ENCODE measurements at regions not wholly inside any gene's neighbourhood (a gene's known extent, or its start where the extent isn't known, plus 50 kb on each side); places are given as distances from the start of the nearest gene placed in this dataset.
A peak's percentile ranks its signal among the peaks of the same experiment; 100 is the strongest.

- no peak for DNase-seq (ENCODE audit: low spot score)
Observed at GRCh38 chr20:43309266-43309665, 119.6 kb upstream of the PTPRT start.

- DNase-seq (ENCODE audit: low spot score) = no peak
Observed at GRCh38 chr20:43306837-43307236, 117.1 kb upstream of the PTPRT start.

GRCh38 chr20:43305749-43306148 lies 116.0 kb upstream of the PTPRT start:
- DNase-seq (ENCODE audit: low spot score) = no peak

- no peak for DNase-seq (ENCODE audit: low spot score)
Observed at GRCh38 chr20:43304598-43304997, 114.9 kb upstream of the PTPRT start.

GRCh38 chr20:43302936-43303335 lies 113.2 kb upstream of the PTPRT start:
- DNase-seq (ENCODE audit: low spot score) = no peak

GRCh38 chr20:43300901-43301300 lies 111.2 kb upstream of the PTPRT start:
- DNase-seq (ENCODE audit: low spot score) = no peak

- DNase-seq (ENCODE audit: low spot score) = no peak
Observed at GRCh38 chr20:43295781-43296180, 106.1 kb upstream of the PTPRT start.

- no peak for DNase-seq (ENCODE audit: low spot score)
Observed at GRCh38 chr20:43295263-43295662, 105.6 kb upstream of the PTPRT start.

GRCh38 chr20:43294031-43294430 lies 104.3 kb upstream of the PTPRT start:
- no peak for DNase-seq (ENCODE audit: low spot score)

GRCh38 chr20:43293068-43293786 lies 103.5 kb upstream of the PTPRT start:
- no peak for DNase-seq (ENCODE audit: low spot score)

GRCh38 chr20:43292222-43292621 lies 102.5 kb upstream of the PTPRT start:
- DNase-seq (ENCODE audit: low spot score) = no peak

GRCh38 chr20:43287637-43288036 lies 97.9 kb upstream of the PTPRT start:
- DNase-seq (ENCODE audit: low spot score) = peak; percentile 18

GRCh38 chr20:43285170-43285569 lies 95.5 kb upstream of the PTPRT start:
- no peak for DNase-seq (ENCODE audit: low spot score)

- no peak for DNase-seq (ENCODE audit: low spot score)
Observed at GRCh38 chr20:43284486-43284885, 94.8 kb upstream of the PTPRT start.

- DNase-seq (ENCODE audit: low spot score) = no peak
Observed at GRCh38 chr20:43283126-43283525, 93.4 kb upstream of the PTPRT start.

GRCh38 chr20:43271980-43272379 lies 82.3 kb upstream of the PTPRT start:
- DNase-seq (ENCODE audit: low spot score) = no peak

GRCh38 chr20:43265449-43265848 lies 75.7 kb upstream of the PTPRT start:
- no peak for DNase-seq (ENCODE audit: low spot score)

- no peak for DNase-seq (ENCODE audit: low spot score)
Observed at GRCh38 chr20:43263226-43263625, 73.5 kb upstream of the PTPRT start.

- DNase-seq (ENCODE audit: low spot score) = no peak
Observed at GRCh38 chr20:43262341-43262740, 72.6 kb upstream of the PTPRT start.

GRCh38 chr20:43255877-43256276 lies 66.2 kb upstream of the PTPRT start:
- no peak for DNase-seq (ENCODE audit: low spot score)

- no peak for DNase-seq (ENCODE audit: low spot score)
Observed at GRCh38 chr20:43252761-43253160, 63.1 kb upstream of the PTPRT start.

GRCh38 chr20:43248341-43248740 lies 58.6 kb upstream of the PTPRT start:
- DNase-seq (ENCODE audit: low spot score) = no peak

GRCh38 chr20:43247361-43247760 lies 57.7 kb upstream of the PTPRT start:
- DNase-seq (ENCODE audit: low spot score) = no peak

GRCh38 chr20:43244647-43245046 lies 54.9 kb upstream of the PTPRT start:
- DNase-seq (ENCODE audit: low spot score) = no peak

Data from HT-29 (cell line).